CD4-positive, alpha-beta T cell (primary cell): ENCODE measurements at regions not wholly inside any gene's neighbourhood (a gene's known extent, or its start where the extent isn't known, plus 50 kb on each side); places are given as distances from the start of the nearest gene placed in this dataset.

Experiments
- ATAC-seq: fragments of 200-7000 bp; cut with Tn5 transposase; one replicate; pipeline ENCODE4 v1.10.0; 2022; ENCODE audit warnings: mild to moderate bottlenecking; ENCODE audit not compliant: poor library complexity
- CTCF ChIA-PET: fragments of 350-600 bp; sonication (Branson Sonifier 250); formaldehyde crosslinking; loops from one replicate; lab custom pipeline; 2021; ENCODE audit warnings: antibody characterized with exemption, inconsistent platforms; lab: Charles Lee
- POLR2A ChIA-PET: fragments of 350-600 bp; sonication (Branson Sonifier 250); formaldehyde crosslinking; loops from one replicate; lab custom pipeline; 2021; ENCODE audit warnings: antibody characterized with exemption, inconsistent platforms; lab: Charles Lee
- DNase-seq, 14 experiments: peaks; one replicate each; pipeline ENCODE4 v3.0.0-alpha.2; 2013 to 2020; ENCODE audit warnings: mixed read lengths in 2 of 14
- H3K27ac ChIP-seq, 2 donors: one replicate each; pipeline versions ENCODE4 v1.5.1 to v1.7.0; 2013; ENCODE audit warnings: low read length in 2 of 2, low read depth in 1 of 2, mild to moderate bottlenecking in 1 of 2
- H3K27me3 ChIP-seq, 2 experiments: 1 replicate in 1 of 2; 2 replicates in 1 of 2; pipeline versions ENCODE4 v1.6.1 to v1.7.0; 2013; ENCODE audit warnings: low read length in 2 of 2, control low read depth in 1 of 2, mild to moderate bottlenecking in 1 of 2, moderate library complexity in 1 of 2; ENCODE audit not compliant: insufficient read depth in 2 of 2, control insufficient read depth in 1 of 2
- H3K36me3 ChIP-seq: one replicate; pipeline ENCODE4 v1.6.1; 2013; ENCODE audit warnings: low read length, control low read depth; ENCODE audit not compliant: insufficient read depth
- H3K4me1 ChIP-seq: one replicate; pipeline ENCODE4 v1.6.1; 2013; ENCODE audit warnings: low read length, control low read depth; ENCODE audit not compliant: insufficient read depth
- H3K4me3 ChIP-seq: one replicate; pipeline ENCODE4 v1.5.1; 2013; ENCODE audit warnings: mild to moderate bottlenecking, low read length, moderate library complexity
- H3K9me3 ChIP-seq, 2 experiments: 1 replicate in 1 of 2; 2 replicates in 1 of 2; pipeline versions ENCODE4 v1.6.1 to v1.7.0; 2013; ENCODE audit warnings: low read length in 2 of 2, mild to moderate bottlenecking in 2 of 2, control low read depth in 1 of 2, moderate library complexity in 1 of 2; ENCODE audit not compliant: control insufficient read depth in 1 of 2, insufficient read depth in 1 of 2
- H3K27ac Mint-ChIP-seq: one replicate; pipeline ENCODE4 v1.8.0; 2020; ENCODE audit warnings: mixed read lengths
- H3K27me3 Mint-ChIP-seq: one replicate; pipeline ENCODE4 v1.8.0; 2021; ENCODE audit warnings: mixed read lengths
- H3K36me3 Mint-ChIP-seq: one replicate; pipeline ENCODE4 v1.8.0; 2021; ENCODE audit warnings: low read depth, mixed read lengths
- H3K4me1 Mint-ChIP-seq: one replicate; pipeline ENCODE4 v1.8.0; 2021; ENCODE audit warnings: low read depth, mixed read lengths
- H3K4me3 Mint-ChIP-seq: one replicate; pipeline ENCODE4 v1.8.0; 2020; ENCODE audit warnings: mild to moderate bottlenecking, mixed read lengths
- H3K9me3 Mint-ChIP-seq: one replicate; pipeline ENCODE4 v1.8.0; 2020; ENCODE audit warnings: mixed read lengths
- CTCF ChIP-seq: fragments of 200-600 bp; IDR thresholded peaks from one replicate; pipeline ENCODE4 v1.8.0; 2022; ENCODE audit warnings: antibody characterized with exemption, mild to moderate bottlenecking
- intact Hi-C, 2 experiments: fragments of 100-400 bp; cut with DNase I in 1 of 2; cut with micrococcal nuclease in 1 of 2; formaldehyde crosslinking; loops; one replicate each; pipeline versions ENCODE4 v1.15.1 to v1.9.0; 2023 to 2025; cut with DNase I, micrococcal nuclease

- H3K36me3 Mint-ChIP-seq: no peaks in the 10 kb centered on the region
- H3K9me3 ChIP-seq: no peaks in the 10 kb centered on the region
- CTCF ChIA-PET: no interaction called here
- no peaks in the 10 kb centered on the region for H3K4me1 Mint-ChIP-seq
- H3K4me3 ChIP-seq: no peak overlapping the region
- POLR2A ChIA-PET: no interaction called here
- H3K27ac Mint-ChIP-seq: no peak overlapping the region
- no peaks in the 10 kb centered on the region for H3K4me1 ChIP-seq
- no peaks in the 10 kb centered on the region for H3K36me3 ChIP-seq
- no peaks in the 10 kb centered on the region for H3K9me3 Mint-ChIP-seq
- no peak overlapping the region for H3K4me3 Mint-ChIP-seq
- intact Hi-C loops: no loop called here
- H3K27me3 ChIP-seq: no peaks in the 10 kb centered on the region
- no peaks in the 10 kb centered on the region for H3K27me3 Mint-ChIP-seq
- no peak for TF ChIP-seq CTCF
- DNase-seq (no peak), ATAC-seq (no peak)
- H3K27ac ChIP-seq: no peak overlapping the region
Observed at GRCh38 chr1:228977307-228977706, 242.0 kb downstream of the RHOU start.

- intact Hi-C loops: no loop called here
- Histone ChIP-seq H3K4me3 (no peak overlapping the region), H3K9me3 (no peaks in the 10 kb centered on the region), H3K36me3 (no peaks in the 10 kb centered on the region), H3K27me3 (no peaks in the 10 kb centered on the region), H3K4me1 (no peaks in the 10 kb centered on the region), H3K27ac (no peak overlapping the region)
- ChIA-PET CTCF (no interaction called here), POLR2A (no interaction called here)
- no peaks in the 10 kb centered on the region for H3K4me1 Mint-ChIP-seq
- DNase-seq (no peak), ATAC-seq (no peak)
- H3K4me3 Mint-ChIP-seq: no peak overlapping the region
- TF ChIP-seq CTCF: no peak
- H3K27ac Mint-ChIP-seq: no peak overlapping the region
- no peaks in the 10 kb centered on the region for H3K27me3 Mint-ChIP-seq
- no peaks in the 10 kb centered on the region for H3K9me3 Mint-ChIP-seq
- no peaks in the 10 kb centered on the region for H3K36me3 Mint-ChIP-seq
Observed at GRCh38 chr1:228977741-228978140, 242.5 kb downstream of the RHOU start.

GRCh38 chr1:228978484-228979324 lies 243.4 kb downstream of the RHOU start:
- Mint-ChIP-seq H3K36me3 (no peaks in the 10 kb centered on the region), H3K4me3 (no peak overlapping the region), H3K27ac (no peak overlapping the region), H3K27me3 (no peaks in the 10 kb centered on the region), H3K4me1 (no peaks in the 10 kb centered on the region), H3K9me3 (no peaks in the 10 kb centered on the region)
- Histone ChIP-seq H3K27me3 (no peaks in the 10 kb centered on the region), H3K4me1 (no peaks in the 10 kb centered on the region), H3K36me3 (no peaks in the 10 kb centered on the region), H3K4me3 (no peak overlapping the region), H3K27ac (no peak overlapping the region), H3K9me3 (no peaks in the 10 kb centered on the region)
- DNase-seq (no peak), ATAC-seq (no peak)
- no peak for TF ChIP-seq CTCF
- intact Hi-C loops: no loop called here
- ChIA-PET CTCF (no interaction called here), POLR2A (no interaction called here)
